ENCODE measurements at regions not wholly inside any gene's neighbourhood (a gene's known extent, or its start where the extent isn't known, plus 50 kb on each side); places are given as distances from the start of the nearest gene placed in this dataset.

- Histone ChIP-seq H3K9me3 (no peaks in the 10 kb centered on the region), H3K27me3 (no peaks in the 10 kb centered on the region), H3K4me1 (no peaks in the 10 kb centered on the region), H3K27ac (no peak overlapping the region), H3K4me3 (no peak overlapping the region), H3K36me3 (no peaks in the 10 kb centered on the region)
- intact Hi-C loops (cut with DNase I), result no loop called here
- no peak for DNase-seq
- no peak for TF ChIP-seq CTCF (IDR thresholded peaks at IDR 0.05)
- no peak for ATAC-seq
- 79 to 80% methylated on average over 5 of the region's 5 CpGs for WGBS, 2 donors
These were observed 805.1 kb downstream of the NR2F1-AS1 start for GRCh38 chr5:92775711-92776615.

GRCh38 chr5:92769978-92770377, 811.0 kb downstream of the NR2F1-AS1 start:
- Histone ChIP-seq H3K4me3 (no peak overlapping the region), H3K27me3 (no peaks in the 10 kb centered on the region), H3K9me3 (no peaks in the 10 kb centered on the region), H3K27ac (no peak overlapping the region), H3K36me3 (no peaks in the 10 kb centered on the region), H3K4me1 (no peaks in the 10 kb centered on the region)
- ATAC-seq (no peak), DNase-seq (no peak)
- WGBS, 2 donors, result 92 to 98% methylated on average over 2 of the region's 2 CpGs
- TF ChIP-seq CTCF (IDR thresholded peaks at IDR 0.05), result no peak
- intact Hi-C loops (cut with DNase I), result no loop called here

- no peaks in the 10 kb centered on the region for H3K36me3 ChIP-seq
- no peaks in the 10 kb centered on the region for H3K9me3 ChIP-seq
- 61 to 71% methylated on average over 2 of the region's 2 CpGs for WGBS, 2 donors
These were observed 819.4 kb downstream of the NR2F1-AS1 start for GRCh38 chr5:92761585-92761984.

GRCh38 chr5:92760550-92760949, 820.5 kb downstream of the NR2F1-AS1 start:
- WGBS, 2 donors, result 87 to 94% methylated on average over 2 of the region's 2 CpGs
- intact Hi-C loops (cut with DNase I), result no loop called here

More at GRCh38 chr5:92761585-92761984, 819.4 kb downstream of the NR2F1-AS1 start:
- ATAC-seq, result no peak
- DNase-seq, result no peak
- Histone ChIP-seq H3K27ac (no peak overlapping the region), H3K4me1 (no peaks in the 10 kb centered on the region), H3K4me3 (no peak overlapping the region), H3K27me3 (no peaks in the 10 kb centered on the region)
- intact Hi-C loops (cut with DNase I), result no loop called here
- no peak for TF ChIP-seq CTCF (IDR thresholded peaks at IDR 0.05)

More at GRCh38 chr5:92760550-92760949, 820.5 kb downstream of the NR2F1-AS1 start:
- no peaks in the 10 kb centered on the region for H3K9me3 ChIP-seq
- no peaks in the 10 kb centered on the region for H3K36me3 ChIP-seq
- no peak overlapping the region for H3K27ac ChIP-seq
- no peak overlapping the region for H3K4me3 ChIP-seq
- no peaks in the 10 kb centered on the region for H3K4me1 ChIP-seq
- DNase-seq (no peak), ATAC-seq (no peak)
- no peak for TF ChIP-seq CTCF (IDR thresholded peaks at IDR 0.05)
- H3K27me3 ChIP-seq, result no peaks in the 10 kb centered on the region

Data from heart right ventricle (tissue), 16 donors.